Colonic mucosa (tissue), 4 donors: ENCODE measurements at regions not wholly inside any gene's neighbourhood (a gene's known extent, or its start where the extent isn't known, plus 50 kb on each side); places are given as distances from the start of the nearest gene placed in this dataset.

Experiments
- DNase-seq: peaks from one replicate; pipeline ENCODE4 v3.0.0-alpha.2; 2020
- H3K27ac ChIP-seq: fragments of 200-600 bp; one replicate; pipeline ENCODE4 v1.8.0; 2021
- H3K27me3 ChIP-seq: fragments of 200-600 bp; one replicate; pipeline ENCODE4 v1.8.0; 2021
- H3K36me3 ChIP-seq: fragments of 200-600 bp; one replicate; pipeline ENCODE4 v1.8.0; 2021
- H3K4me1 ChIP-seq: fragments of 200-600 bp; one replicate; pipeline ENCODE4 v1.8.0; 2021; ENCODE audit warnings: mild to moderate bottlenecking
- H3K4me3 ChIP-seq: fragments of 200-600 bp; one replicate; pipeline ENCODE4 v1.8.0; 2021
- H3K9ac ChIP-seq, 2 donors: one replicate each; pipeline ENCODE4 v1.7.0; 2013; ENCODE audit warnings: control low read depth in 2 of 2, low read depth in 2 of 2, low read length in 2 of 2
- H3K9me3 ChIP-seq: fragments of 200-600 bp; one replicate; pipeline ENCODE4 v1.8.0; 2021
- intact Hi-C: fragments of 100-400 bp; cut with DNase I; formaldehyde crosslinking; loops from one replicate; pipeline ENCODE4 v1.14.1; 2022
- TF ChIP-seq, protein P1 (sequence below): fragments of 200-600 bp; IDR thresholded peaks from one replicate; pipeline ENCODE4 v1.8.0; 2022; ENCODE audit warnings: antibody characterized with exemption, mild to moderate bottlenecking
- donor health status: healthy.
- donor health status: DM: no; HTN: no; CAD: no.
- donor health status: DM: no; HTN: no; CAD: no.

DNA sequence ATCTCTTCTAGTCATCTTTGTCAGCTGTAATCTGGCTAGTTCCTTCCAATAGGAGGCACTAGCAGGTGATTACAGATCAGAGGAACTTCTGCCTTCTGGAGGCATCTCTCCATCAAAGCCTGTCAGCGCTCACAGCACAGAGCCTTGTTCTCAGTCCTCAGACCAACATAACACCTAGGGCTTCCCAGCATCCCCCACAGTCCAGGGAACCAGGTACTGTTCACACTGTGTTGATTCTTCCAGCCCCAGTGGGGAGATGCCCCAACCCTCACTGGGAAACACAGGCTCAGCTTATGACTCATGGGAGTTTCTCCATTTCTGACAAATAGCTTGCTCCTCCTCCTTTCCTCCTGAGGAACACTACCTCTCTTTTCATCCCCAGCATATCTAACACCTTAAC is 601.7 kb downstream of the CBLN2 start:
- intact Hi-C loops = no loop called here
- DNase-seq = no peak
- Histone ChIP-seq H3K36me3 (no peaks in the 10 kb centered on the region), H3K4me1 (no peaks in the 10 kb centered on the region), H3K9ac (no peak overlapping the region), H3K9me3 (no peaks in the 10 kb centered on the region), H3K4me3 (no peak overlapping the region), H3K27me3 (no peaks in the 10 kb centered on the region), H3K27ac (no peak overlapping the region)
- TF ChIP-seq, protein P1, sequence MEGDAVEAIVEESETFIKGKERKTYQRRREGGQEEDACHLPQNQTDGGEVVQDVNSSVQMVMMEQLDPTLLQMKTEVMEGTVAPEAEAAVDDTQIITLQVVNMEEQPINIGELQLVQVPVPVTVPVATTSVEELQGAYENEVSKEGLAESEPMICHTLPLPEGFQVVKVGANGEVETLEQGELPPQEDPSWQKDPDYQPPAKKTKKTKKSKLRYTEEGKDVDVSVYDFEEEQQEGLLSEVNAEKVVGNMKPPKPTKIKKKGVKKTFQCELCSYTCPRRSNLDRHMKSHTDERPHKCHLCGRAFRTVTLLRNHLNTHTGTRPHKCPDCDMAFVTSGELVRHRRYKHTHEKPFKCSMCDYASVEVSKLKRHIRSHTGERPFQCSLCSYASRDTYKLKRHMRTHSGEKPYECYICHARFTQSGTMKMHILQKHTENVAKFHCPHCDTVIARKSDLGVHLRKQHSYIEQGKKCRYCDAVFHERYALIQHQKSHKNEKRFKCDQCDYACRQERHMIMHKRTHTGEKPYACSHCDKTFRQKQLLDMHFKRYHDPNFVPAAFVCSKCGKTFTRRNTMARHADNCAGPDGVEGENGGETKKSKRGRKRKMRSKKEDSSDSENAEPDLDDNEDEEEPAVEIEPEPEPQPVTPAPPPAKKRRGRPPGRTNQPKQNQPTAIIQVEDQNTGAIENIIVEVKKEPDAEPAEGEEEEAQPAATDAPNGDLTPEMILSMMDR = no peak

GRCh38 chr18:71939483-71939882 is 604.7 kb downstream of the CBLN2 start:
- Histone ChIP-seq H3K27ac (no peak overlapping the region), H3K4me1 (no peaks in the 10 kb centered on the region), H3K9ac (no peak overlapping the region), H3K4me3 (no peak overlapping the region), H3K36me3 (no peaks in the 10 kb centered on the region), H3K27me3 (no peaks in the 10 kb centered on the region), H3K9me3 (no peaks in the 10 kb centered on the region)
- intact Hi-C loops = no loop called here
- DNase-seq = no peak
- TF ChIP-seq, protein P1 = no peak

- Histone ChIP-seq H3K4me3 (no peak overlapping the region), H3K27me3 (no peaks in the 10 kb centered on the region), H3K9me3 (no peaks in the 10 kb centered on the region), H3K36me3 (no peaks in the 10 kb centered on the region), H3K9ac (no peak overlapping the region), H3K4me1 (no peaks in the 10 kb centered on the region), H3K27ac (no peak overlapping the region)
- DNase-seq = no peak
- intact Hi-C loops = no loop called here
- TF ChIP-seq, protein P1 = no peak
These were observed 607.4 kb downstream of the CBLN2 start for GRCh38 chr18:71936744-71937143.

DNA sequence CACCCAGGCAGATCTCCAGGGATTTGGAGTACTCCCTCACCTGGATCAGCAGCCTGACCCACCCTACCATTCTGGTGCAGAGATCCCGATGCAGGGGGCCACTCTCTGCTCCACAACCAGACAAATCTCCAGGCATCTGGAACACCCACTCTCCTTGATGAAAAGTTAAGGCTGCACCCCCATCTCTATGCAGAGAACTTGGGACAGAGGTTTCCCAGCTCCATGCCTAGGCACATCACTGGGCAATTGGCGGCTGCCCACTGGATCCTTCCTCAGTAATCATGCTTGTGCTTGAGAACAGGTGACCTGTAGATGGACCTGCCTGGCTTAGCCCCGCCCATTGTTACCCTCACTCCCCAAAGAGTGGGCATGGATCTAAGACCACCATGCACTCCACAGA is 624.9 kb downstream of the CBLN2 start:
- Histone ChIP-seq H3K36me3 (no peaks in the 10 kb centered on the region), H3K27me3 (no peaks in the 10 kb centered on the region), H3K9me3 (no peaks in the 10 kb centered on the region), H3K4me1 (no peaks in the 10 kb centered on the region), H3K4me3 (no peak overlapping the region), H3K27ac (no peak overlapping the region), H3K9ac (no peak overlapping the region)
- TF ChIP-seq, protein P1 = no peak
- DNase-seq = no peak
- intact Hi-C loops = no loop called here

DNA sequence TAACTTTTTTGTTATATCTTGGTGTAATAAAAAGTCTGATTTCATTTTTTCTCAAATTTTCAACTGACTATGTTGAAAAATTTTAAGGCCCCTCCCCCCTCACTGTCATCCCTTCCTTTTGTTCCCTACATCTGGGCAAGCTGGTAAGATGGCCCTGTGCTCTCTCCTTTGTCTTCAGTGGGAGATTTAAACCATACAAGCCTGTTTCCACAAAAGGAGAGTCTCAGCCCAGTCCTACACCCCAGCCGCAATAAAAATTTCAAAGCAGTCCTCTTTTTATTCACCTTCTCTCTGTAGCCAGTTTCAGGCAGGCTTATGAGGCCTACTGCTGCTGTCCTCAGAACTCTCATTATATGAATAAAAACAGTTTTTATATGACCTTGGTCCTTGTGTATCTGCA is 630.5 kb downstream of the CBLN2 start:
- Histone ChIP-seq H3K9ac (no peak overlapping the region), H3K4me1 (no peaks in the 10 kb centered on the region), H3K27me3 (no peaks in the 10 kb centered on the region), H3K36me3 (no peaks in the 10 kb centered on the region), H3K4me3 (no peak overlapping the region), H3K27ac (no peak overlapping the region), H3K9me3 (no peaks in the 10 kb centered on the region)
- no peak for DNase-seq
- intact Hi-C loops = no loop called here
- TF ChIP-seq, protein P1 = no peak

DNA sequence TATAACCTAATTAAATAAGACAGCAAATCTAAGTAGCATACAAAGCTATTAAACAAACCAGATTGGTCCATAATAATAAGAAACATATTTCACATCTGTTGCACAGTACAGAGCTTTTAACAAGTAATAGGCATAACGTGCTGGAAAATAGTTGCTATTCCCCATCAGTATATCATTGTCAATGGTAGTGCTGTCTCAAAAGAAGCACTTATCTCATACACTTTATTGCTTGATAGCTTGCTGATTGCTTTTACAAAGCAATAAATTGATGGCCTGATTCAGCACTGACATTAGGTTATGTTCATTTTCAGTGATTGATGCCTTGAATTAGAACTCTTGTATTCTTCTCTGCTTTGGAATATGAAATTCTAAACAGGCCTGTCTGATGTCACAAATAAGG is 641.7 kb downstream of the CBLN2 start:
- H3K27me3 ChIP-seq = no peaks in the 10 kb centered on the region
- H3K4me3 ChIP-seq = no peak overlapping the region
- intact Hi-C loops = no loop called here
- no peak for DNase-seq
- H3K9ac ChIP-seq = no peak overlapping the region
- no peak overlapping the region for H3K27ac ChIP-seq
- no peaks in the 10 kb centered on the region for H3K36me3 ChIP-seq
- TF ChIP-seq, protein P1 = no peak
- H3K9me3 ChIP-seq = no peaks in the 10 kb centered on the region
- no peaks in the 10 kb centered on the region for H3K4me1 ChIP-seq
